ENCODE measurements at regions not wholly inside any gene's neighbourhood (a gene's known extent, or its start where the extent isn't known, plus 50 kb on each side); places are given as distances from the start of the nearest gene placed in this dataset.

- CTCF ChIA-PET, result no interaction called here
- Mint-ChIP-seq H3K27me3 (ENCODE audit: low read depth) (peaks cover 9% of the 10 kb centered on the region), H3K27ac (no peak overlapping the region), H3K9me3 (no peaks in the 10 kb centered on the region), H3K36me3 (ENCODE audit: low read depth) (no peaks in the 10 kb centered on the region), H3K4me1 (ENCODE audit: low read depth) (peaks cover 7% of the 10 kb centered on the region), H3K4me3 (no peak overlapping the region)
- no peak for DNase-seq
- intact Hi-C loops (cut with micrococcal nuclease), result no loop called here
Measured at GRCh38 chr3:43953380-43953779, 262.6 kb downstream of the ABHD5 start.

- H3K4me1 Mint-ChIP-seq (ENCODE audit: low read depth), result peaks cover 7% of the 10 kb centered on the region
- H3K9me3 Mint-ChIP-seq, result no peaks in the 10 kb centered on the region
- H3K4me3 Mint-ChIP-seq, result no peak overlapping the region
- no peak overlapping the region for H3K27ac Mint-ChIP-seq
- CTCF ChIA-PET, result no interaction called here
- intact Hi-C loops (cut with micrococcal nuclease), result no loop called here
- peaks cover 7% of the 10 kb centered on the region for H3K27me3 Mint-ChIP-seq (ENCODE audit: low read depth)
- DNase-seq, result no peak
- no peaks in the 10 kb centered on the region for H3K36me3 Mint-ChIP-seq (ENCODE audit: low read depth)
Measured at GRCh38 chr3:43953814-43954692, 263.3 kb downstream of the ABHD5 start.

DNA sequence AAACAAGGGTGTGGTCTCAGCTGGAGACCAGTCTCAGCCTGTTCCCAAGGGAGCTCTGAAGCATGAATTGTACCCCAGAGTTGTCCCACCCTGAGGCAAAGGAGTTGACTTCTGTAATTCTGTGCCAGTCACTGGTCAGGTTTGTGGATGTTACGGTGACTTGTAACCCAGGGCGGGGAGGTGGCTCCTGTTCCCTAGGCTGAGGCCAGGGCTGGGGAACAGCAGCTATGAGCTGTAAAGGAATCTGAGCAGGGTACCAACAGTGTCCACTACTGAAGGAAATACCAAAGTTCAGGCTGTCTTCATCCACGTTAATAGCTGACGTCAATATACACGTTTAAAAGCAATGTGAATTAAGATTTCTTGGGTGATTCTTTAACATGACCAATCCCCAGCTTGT lies 266.2 kb downstream of the ABHD5 start:
- intact Hi-C loops (cut with micrococcal nuclease), result no loop called here
- Mint-ChIP-seq H3K36me3 (ENCODE audit: low read depth) (no peaks in the 10 kb centered on the region), H3K27me3 (ENCODE audit: low read depth) (peaks cover 2% of the 10 kb centered on the region), H3K4me3 (no peak overlapping the region), H3K27ac (no peak overlapping the region), H3K4me1 (ENCODE audit: low read depth) (no peaks in the 10 kb centered on the region), H3K9me3 (no peaks in the 10 kb centered on the region)
- no peak for DNase-seq
- CTCF ChIA-PET, result no interaction called here

- intact Hi-C loops (cut with micrococcal nuclease), result no loop called here
- CTCF ChIA-PET, result no interaction called here
- Mint-ChIP-seq H3K27me3 (ENCODE audit: low read depth) (peaks cover 2% of the 10 kb centered on the region), H3K4me3 (no peak overlapping the region), H3K4me1 (ENCODE audit: low read depth) (no peaks in the 10 kb centered on the region), H3K27ac (no peak overlapping the region), H3K36me3 (ENCODE audit: low read depth) (no peaks in the 10 kb centered on the region), H3K9me3 (no peaks in the 10 kb centered on the region)
- no peak for DNase-seq
Measured at GRCh38 chr3:43957553-43957952, 266.8 kb downstream of the ABHD5 start.

GRCh38 chr3:43958005-43958770 lies 267.4 kb downstream of the ABHD5 start:
- CTCF ChIA-PET, result no interaction called here
- intact Hi-C loops (cut with micrococcal nuclease), result no loop called here
- Mint-ChIP-seq H3K4me1 (ENCODE audit: low read depth) (no peaks in the 10 kb centered on the region), H3K4me3 (no peak overlapping the region), H3K27me3 (ENCODE audit: low read depth) (peaks cover 2% of the 10 kb centered on the region), H3K27ac (no peak overlapping the region), H3K9me3 (no peaks in the 10 kb centered on the region), H3K36me3 (ENCODE audit: low read depth) (no peaks in the 10 kb centered on the region)
- DNase-seq, result no peak

DNA sequence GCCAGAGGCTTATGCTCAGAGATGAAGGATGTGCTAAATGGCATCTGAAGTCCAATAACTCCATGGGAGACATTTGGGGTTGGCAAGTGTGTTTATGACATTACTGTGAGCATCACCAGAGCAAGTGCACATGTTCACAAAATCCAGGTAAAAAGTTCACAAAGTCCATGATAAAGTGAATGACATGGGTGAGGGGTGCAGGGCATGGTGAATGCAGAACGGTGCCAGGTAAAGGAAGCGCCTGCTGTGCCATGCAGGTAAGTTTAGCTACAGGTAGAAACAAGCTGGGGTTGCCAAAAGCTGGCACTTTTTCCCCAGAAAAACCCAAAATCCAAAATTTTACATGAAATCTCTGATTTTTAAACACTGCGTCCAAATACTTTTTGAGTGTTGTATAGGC lies 268.2 kb downstream of the ABHD5 start:
- CTCF ChIA-PET, result no interaction called here
- H3K36me3 Mint-ChIP-seq (ENCODE audit: low read depth), result no peaks in the 10 kb centered on the region
- no peak for DNase-seq
- intact Hi-C loops (cut with micrococcal nuclease), result no loop called here
- no peak overlapping the region for H3K27ac Mint-ChIP-seq
- H3K9me3 Mint-ChIP-seq, result no peaks in the 10 kb centered on the region
- H3K27me3 Mint-ChIP-seq (ENCODE audit: low read depth), result peaks cover 2% of the 10 kb centered on the region
- H3K4me1 Mint-ChIP-seq (ENCODE audit: low read depth), result no peaks in the 10 kb centered on the region
- no peak overlapping the region for H3K4me3 Mint-ChIP-seq

- intact Hi-C loops (cut with micrococcal nuclease), result no loop called here
Measured at GRCh38 chr3:43959498-43960447, 269.0 kb downstream of the ABHD5 start.

GRCh38 chr3:43960448-43960840 lies 269.7 kb downstream of the ABHD5 start:
- peaks cover 8% of the 10 kb centered on the region for H3K27me3 Mint-ChIP-seq (ENCODE audit: low read depth)
- no peak overlapping the region for H3K4me3 Mint-ChIP-seq
- intact Hi-C loops (cut with micrococcal nuclease), result no loop called here
- no peaks in the 10 kb centered on the region for H3K36me3 Mint-ChIP-seq (ENCODE audit: low read depth)
- CTCF ChIA-PET, result interaction anchor here (0.5 kb wide), 1 partner anchor 254 kb away, joined by 4 read pairs; no protein-coding TSS in a partner anchor
- DNase-seq, result no peak
- no peaks in the 10 kb centered on the region for H3K9me3 Mint-ChIP-seq
- H3K4me1 Mint-ChIP-seq (ENCODE audit: low read depth), result no peaks in the 10 kb centered on the region
- H3K27ac Mint-ChIP-seq, result no peak overlapping the region

More at GRCh38 chr3:43959498-43960447, 269.0 kb downstream of the ABHD5 start:
- H3K4me1 Mint-ChIP-seq (ENCODE audit: low read depth), result no peaks in the 10 kb centered on the region
- H3K36me3 Mint-ChIP-seq (ENCODE audit: low read depth), result no peaks in the 10 kb centered on the region
- DNase-seq, result no peak
- no peak overlapping the region for H3K27ac Mint-ChIP-seq
- H3K27me3 Mint-ChIP-seq (ENCODE audit: low read depth), result peaks cover 3% of the 10 kb centered on the region
- CTCF ChIA-PET, result no interaction called here
- H3K4me3 Mint-ChIP-seq, result no peak overlapping the region
- H3K9me3 Mint-ChIP-seq, result no peaks in the 10 kb centered on the region

DNA sequence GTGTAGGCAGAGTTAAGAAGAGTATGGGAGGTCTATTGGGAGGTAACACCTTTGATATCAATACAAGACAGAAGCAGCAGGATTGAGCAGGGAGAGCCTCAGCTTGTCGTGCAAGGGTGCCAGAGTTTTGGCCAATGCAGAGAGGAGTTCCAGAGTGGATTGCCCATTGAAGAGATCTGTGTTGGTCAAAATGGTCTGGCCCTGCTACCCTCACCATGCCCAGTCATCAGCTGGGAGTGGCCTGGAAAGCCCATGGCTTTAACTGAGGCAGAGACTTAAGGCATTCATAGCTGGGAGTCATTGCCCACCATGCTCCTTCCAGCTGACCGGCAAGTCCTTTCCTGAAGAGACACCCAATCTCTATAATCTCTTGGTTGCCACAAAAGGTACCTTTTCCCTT lies 271.3 kb downstream of the ABHD5 start:
- Mint-ChIP-seq H3K4me1 (ENCODE audit: low read depth) (no peaks in the 10 kb centered on the region), H3K9me3 (no peaks in the 10 kb centered on the region), H3K4me3 (no peak overlapping the region), H3K27me3 (ENCODE audit: low read depth) (peaks cover 16% of the 10 kb centered on the region), H3K36me3 (ENCODE audit: low read depth) (no peaks in the 10 kb centered on the region), H3K27ac (no peak overlapping the region)
- CTCF ChIA-PET, result interaction anchor here (0.7 kb wide), 1 partner anchor 123 kb away, joined by 4 read pairs; no protein-coding TSS in a partner anchor
- no peak for DNase-seq
- intact Hi-C loops (cut with micrococcal nuclease), result no loop called here

GRCh38 chr3:43963208-43963607 lies 272.5 kb downstream of the ABHD5 start:
- no peak for DNase-seq
- H3K4me1 Mint-ChIP-seq (ENCODE audit: low read depth), result no peaks in the 10 kb centered on the region
- CTCF ChIA-PET, result no interaction called here
- peaks cover 16% of the 10 kb centered on the region for H3K27me3 Mint-ChIP-seq (ENCODE audit: low read depth)
- no peaks in the 10 kb centered on the region for H3K36me3 Mint-ChIP-seq (ENCODE audit: low read depth)
- no peak overlapping the region for H3K4me3 Mint-ChIP-seq
- intact Hi-C loops (cut with micrococcal nuclease), result no loop called here
- H3K9me3 Mint-ChIP-seq, result no peaks in the 10 kb centered on the region
- no peak overlapping the region for H3K27ac Mint-ChIP-seq

DNA sequence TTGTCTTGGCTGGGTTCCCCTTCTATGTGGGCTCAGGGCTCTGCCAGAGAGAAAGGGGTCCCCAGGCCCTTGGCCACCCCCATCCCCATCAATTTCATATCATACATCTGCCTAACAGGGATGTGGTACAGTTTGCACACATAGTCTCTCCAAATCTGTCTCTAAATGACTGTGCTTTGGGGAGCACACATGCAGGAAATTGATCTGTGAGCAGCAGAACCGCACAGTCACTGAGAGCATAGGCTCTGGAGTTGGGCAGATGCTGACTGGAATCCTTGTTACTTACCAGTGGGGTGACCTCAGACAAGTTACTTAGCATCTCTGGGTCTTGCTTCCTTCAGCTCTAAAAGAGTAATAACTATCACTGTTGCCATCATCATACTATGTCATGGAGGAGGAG lies 273.9 kb downstream of the ABHD5 start:
- Mint-ChIP-seq H3K9me3 (no peaks in the 10 kb centered on the region), H3K27me3 (ENCODE audit: low read depth) (peaks cover 21% of the 10 kb centered on the region), H3K4me1 (ENCODE audit: low read depth) (no peaks in the 10 kb centered on the region), H3K36me3 (ENCODE audit: low read depth) (no peaks in the 10 kb centered on the region), H3K4me3 (no peak overlapping the region), H3K27ac (no peak overlapping the region)
- DNase-seq, result no peak
- CTCF ChIA-PET, result no interaction called here
- intact Hi-C loops (cut with micrococcal nuclease), result no loop called here

DNA sequence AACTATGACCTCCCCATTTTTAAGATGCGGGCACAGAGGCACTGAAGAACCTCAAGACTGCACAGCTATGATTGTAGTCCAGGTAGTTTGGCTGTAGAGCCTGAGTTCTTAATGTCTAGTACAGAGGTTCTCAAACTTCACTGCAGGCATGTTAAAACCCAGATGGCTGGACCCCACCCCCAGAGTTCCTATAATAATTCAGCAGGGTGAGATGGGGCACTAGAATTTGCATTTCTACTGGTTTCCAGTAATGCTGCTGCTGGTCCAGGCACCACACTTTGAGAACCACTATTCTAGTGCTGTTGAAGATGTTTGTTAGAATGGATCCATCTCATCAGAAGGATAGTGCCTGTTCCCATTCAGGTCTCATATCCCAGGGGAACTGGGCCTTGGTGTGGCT lies 274.9 kb downstream of the ABHD5 start:
- H3K9me3 Mint-ChIP-seq, result no peaks in the 10 kb centered on the region
- DNase-seq, result no peak
- no peak overlapping the region for H3K27ac Mint-ChIP-seq
- CTCF ChIA-PET, result no interaction called here
- H3K36me3 Mint-ChIP-seq (ENCODE audit: low read depth), result no peaks in the 10 kb centered on the region
- intact Hi-C loops (cut with micrococcal nuclease), result no loop called here
- no peak overlapping the region for H3K4me3 Mint-ChIP-seq
- H3K4me1 Mint-ChIP-seq (ENCODE audit: low read depth), result no peaks in the 10 kb centered on the region
- H3K27me3 Mint-ChIP-seq (ENCODE audit: low read depth), result peaks cover 21% of the 10 kb centered on the region

All from activated naive CD4-positive, alpha-beta T cell treated with anti-CD3 and anti-CD28 coated beads for 36 hours (primary cell).